ENCODE measurements at regions not wholly inside any gene's neighbourhood (a gene's known extent, or its start where the extent isn't known, plus 50 kb on each side); places are given as distances from the start of the nearest gene placed in this dataset.

- H3K4me3 ChIP-seq (ENCODE audit: low read depth, low read length): no peak overlapping the region
- no peak for DNase-seq (ENCODE audit: low read depth)
- TF ChIP-seq CTCF (IDR thresholded peaks at IDR 0.05; ENCODE audit: insufficient read depth, low read depth, low read length): no peak
Measured at GRCh38 chr3:43795491-43795890, 104.8 kb downstream of the ABHD5 start.

- no peak for TF ChIP-seq CTCF (IDR thresholded peaks at IDR 0.05; ENCODE audit: insufficient read depth, low read depth, low read length)
- DNase-seq (ENCODE audit: low read depth): no peak
Measured at GRCh38 chr3:43796041-43796596, 105.4 kb downstream of the ABHD5 start.

GRCh38 chr3:43797794-43798193, 107.1 kb downstream of the ABHD5 start:
- no peak for TF ChIP-seq CTCF (IDR thresholded peaks at IDR 0.05; ENCODE audit: insufficient read depth, low read depth, low read length)
- no peak for DNase-seq (ENCODE audit: low read depth)
- no peak overlapping the region for H3K4me3 ChIP-seq (ENCODE audit: low read depth, low read length)

More at GRCh38 chr3:43796041-43796596, 105.4 kb downstream of the ABHD5 start:
- no peak overlapping the region for H3K4me3 ChIP-seq (ENCODE audit: low read depth, low read length)

- DNase-seq (ENCODE audit: low read depth): no peak
- TF ChIP-seq CTCF (IDR thresholded peaks at IDR 0.05; ENCODE audit: insufficient read depth, low read depth, low read length): no peak
- no peak overlapping the region for H3K4me3 ChIP-seq (ENCODE audit: low read depth, low read length)
Measured at GRCh38 chr3:43810797-43811196, 120.1 kb downstream of the ABHD5 start.

- DNase-seq (ENCODE audit: low read depth): no peak
- no peak overlapping the region for H3K4me3 ChIP-seq (ENCODE audit: low read depth, low read length)
- no peak for TF ChIP-seq CTCF (IDR thresholded peaks at IDR 0.05; ENCODE audit: insufficient read depth, low read depth, low read length)
Measured at GRCh38 chr3:43814461-43814860, 123.7 kb downstream of the ABHD5 start.

GRCh38 chr3:43816372-43816771, 125.6 kb downstream of the ABHD5 start:
- no peak for TF ChIP-seq CTCF (IDR thresholded peaks at IDR 0.05; ENCODE audit: insufficient read depth, low read depth, low read length)
- no peak for DNase-seq (ENCODE audit: low read depth)
- H3K4me3 ChIP-seq (ENCODE audit: low read depth, low read length): no peak overlapping the region

GRCh38 chr3:43817064-43817463, 126.3 kb downstream of the ABHD5 start:
- DNase-seq (ENCODE audit: low read depth): no peak
- TF ChIP-seq CTCF (IDR thresholded peaks at IDR 0.05; ENCODE audit: insufficient read depth, low read depth, low read length): no peak
- H3K4me3 ChIP-seq (ENCODE audit: low read depth, low read length): no peak overlapping the region

Data from fibroblast of villous mesenchyme (primary cell).